ENCODE measurements at regions not wholly inside any gene's neighbourhood (a gene's known extent, or its start where the extent isn't known, plus 50 kb on each side); places are given as distances from the start of the nearest gene placed in this dataset.

DNA sequence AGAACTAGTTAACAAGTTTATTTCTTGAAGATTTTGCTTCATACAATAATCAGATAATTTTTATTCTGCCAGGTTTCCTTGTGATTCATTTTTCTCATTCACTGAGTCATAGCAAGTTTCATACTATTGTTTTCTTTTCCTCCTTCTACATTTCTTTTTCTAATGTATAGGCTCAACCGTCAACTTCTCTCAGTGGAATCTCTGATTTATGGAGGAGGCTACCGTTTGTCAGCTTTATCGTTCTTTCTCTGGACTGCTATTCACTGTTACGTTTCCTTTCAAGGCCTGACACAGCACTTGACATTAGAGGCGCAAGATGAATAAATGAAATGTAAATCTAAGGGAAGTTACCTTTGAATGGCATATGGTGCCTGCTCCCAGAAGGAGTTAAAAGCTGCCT, 284.3 kb upstream of the NR5A2 start:
- no peak for ATAC-seq (ENCODE audit: insufficient read depth, low FRiP score)
- H3K36me3 ChIP-seq (ENCODE audit: control insufficient read depth in 4 of 4, insufficient read depth in 4 of 4, low read length in 4 of 4): no peaks in the 10 kb centered on the region
- H3K9ac ChIP-seq (ENCODE audit: insufficient read depth in 1 of 2, low read length in 2 of 2): no peak overlapping the region
- DNase-seq: no peak
- H3K27ac ChIP-seq (ENCODE audit: low read depth in 1 of 2, low read length in 1 of 2): no peak overlapping the region
- H3K4me3 ChIP-seq: no peak overlapping the region
- H3K4me1 ChIP-seq (ENCODE audit: control insufficient read depth in 5 of 5, insufficient read depth in 5 of 5, low read length in 5 of 5): no peaks in the 10 kb centered on the region
- no peaks in the 10 kb centered on the region for H3K9me3 ChIP-seq (ENCODE audit: control insufficient read depth in 4 of 4, insufficient read depth in 3 of 4, low read length in 3 of 4)
- WGBS, 2 donors: 65 to 77% methylated on average over 5 of the region's 5 CpGs
- TF ChIP-seq, protein P1, sequence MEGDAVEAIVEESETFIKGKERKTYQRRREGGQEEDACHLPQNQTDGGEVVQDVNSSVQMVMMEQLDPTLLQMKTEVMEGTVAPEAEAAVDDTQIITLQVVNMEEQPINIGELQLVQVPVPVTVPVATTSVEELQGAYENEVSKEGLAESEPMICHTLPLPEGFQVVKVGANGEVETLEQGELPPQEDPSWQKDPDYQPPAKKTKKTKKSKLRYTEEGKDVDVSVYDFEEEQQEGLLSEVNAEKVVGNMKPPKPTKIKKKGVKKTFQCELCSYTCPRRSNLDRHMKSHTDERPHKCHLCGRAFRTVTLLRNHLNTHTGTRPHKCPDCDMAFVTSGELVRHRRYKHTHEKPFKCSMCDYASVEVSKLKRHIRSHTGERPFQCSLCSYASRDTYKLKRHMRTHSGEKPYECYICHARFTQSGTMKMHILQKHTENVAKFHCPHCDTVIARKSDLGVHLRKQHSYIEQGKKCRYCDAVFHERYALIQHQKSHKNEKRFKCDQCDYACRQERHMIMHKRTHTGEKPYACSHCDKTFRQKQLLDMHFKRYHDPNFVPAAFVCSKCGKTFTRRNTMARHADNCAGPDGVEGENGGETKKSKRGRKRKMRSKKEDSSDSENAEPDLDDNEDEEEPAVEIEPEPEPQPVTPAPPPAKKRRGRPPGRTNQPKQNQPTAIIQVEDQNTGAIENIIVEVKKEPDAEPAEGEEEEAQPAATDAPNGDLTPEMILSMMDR (IDR thresholded peaks at IDR 0.05; ENCODE audit: control extremely low read depth, extremely low read depth): no peak
- peaks cover 0 to 13% (median 9%) of the 10 kb centered on the region in 3 donors for H3K27me3 ChIP-seq (ENCODE audit: control insufficient read depth in 3 of 3, insufficient read depth in 3 of 3, low read length in 2 of 3)

DNA sequence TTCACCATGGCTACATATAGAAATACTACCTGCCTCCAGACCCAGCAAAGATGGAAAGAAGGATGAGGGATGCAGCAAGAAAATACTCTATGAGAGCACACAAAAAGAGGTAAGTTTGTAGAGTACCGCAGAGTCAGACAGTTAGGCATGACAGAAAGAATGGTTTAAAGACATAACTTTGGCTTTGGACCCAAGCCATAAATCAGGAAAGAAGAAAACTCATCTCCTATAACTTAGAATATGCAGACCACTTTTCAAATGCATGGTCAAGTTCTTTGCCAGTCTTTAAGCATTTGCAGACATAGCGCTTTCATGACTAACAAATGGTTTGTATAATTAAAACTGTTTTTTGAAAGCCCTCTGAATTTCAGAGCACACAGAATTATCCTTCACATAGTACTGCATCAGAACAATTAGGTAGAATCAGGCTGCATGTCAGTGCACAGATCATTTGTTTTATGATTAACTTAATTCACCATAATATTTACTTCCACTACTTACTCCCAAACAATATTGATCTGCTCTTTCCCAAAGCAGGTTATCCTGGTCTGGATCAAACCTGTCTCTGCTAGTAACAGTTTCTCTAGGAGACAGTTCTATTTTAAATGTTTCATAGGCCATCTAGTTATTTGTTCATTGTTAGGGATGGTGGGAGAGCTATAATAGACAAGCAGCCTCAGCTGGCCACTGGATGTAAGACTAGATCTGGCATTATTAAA, 280.7 kb upstream of the NR5A2 start:
- DNase-seq (no peak), ATAC-seq (ENCODE audit: insufficient read depth, low FRiP score) (no peak)
- no peaks in the 10 kb centered on the region for H3K9me3 ChIP-seq (ENCODE audit: control insufficient read depth in 4 of 4, insufficient read depth in 3 of 4, low read length in 3 of 4)
- no peak overlapping the region for H3K4me3 ChIP-seq
- no peak overlapping the region for H3K27ac ChIP-seq (ENCODE audit: low read depth in 1 of 2, low read length in 1 of 2)
- WGBS, 2 donors: 95 to 96% methylated on average over 2 of the region's 2 CpGs
- H3K27me3 ChIP-seq (ENCODE audit: control insufficient read depth in 3 of 3, insufficient read depth in 3 of 3, low read length in 2 of 3): peaks cover 0 to 15% (median 11%) of the 10 kb centered on the region in 3 donors
- H3K4me1 ChIP-seq (ENCODE audit: control insufficient read depth in 5 of 5, insufficient read depth in 5 of 5, low read length in 5 of 5): no peaks in the 10 kb centered on the region
- TF ChIP-seq, protein P1 (IDR thresholded peaks at IDR 0.05; ENCODE audit: control extremely low read depth, extremely low read depth): no peak
- no peaks in the 10 kb centered on the region for H3K36me3 ChIP-seq (ENCODE audit: control insufficient read depth in 4 of 4, insufficient read depth in 4 of 4, low read length in 4 of 4)
- H3K9ac ChIP-seq (ENCODE audit: insufficient read depth in 1 of 2, low read length in 2 of 2): no peak overlapping the region

DNA sequence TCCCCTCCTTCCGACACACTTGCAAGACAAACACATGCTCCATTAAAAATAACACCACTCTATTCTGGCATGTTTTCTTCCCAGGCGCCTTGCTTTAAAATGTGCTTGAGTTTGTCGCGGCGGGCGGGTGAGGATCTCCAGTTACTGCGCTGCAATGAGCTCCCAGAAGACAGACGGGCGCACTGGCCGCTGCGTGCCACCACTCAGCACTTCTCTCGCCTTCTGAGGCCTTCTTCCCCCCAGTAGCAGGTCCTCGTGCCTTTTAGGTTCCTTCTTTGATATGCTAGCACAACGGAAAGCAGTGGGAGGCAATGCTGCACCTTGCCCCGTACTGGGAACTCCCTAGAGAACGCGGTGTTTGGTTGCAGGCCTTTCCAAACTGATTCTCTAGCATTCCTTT, 279.5 kb upstream of the NR5A2 start:
- Histone ChIP-seq H3K4me1 (ENCODE audit: control insufficient read depth in 5 of 5, insufficient read depth in 5 of 5, low read length in 5 of 5) (no peaks in the 10 kb centered on the region), H3K36me3 (ENCODE audit: control insufficient read depth in 4 of 4, insufficient read depth in 4 of 4, low read length in 4 of 4) (no peaks in the 10 kb centered on the region), H3K27me3 (ENCODE audit: control insufficient read depth in 3 of 3, insufficient read depth in 3 of 3, low read length in 2 of 3) (peaks cover 0 to 15% (median 11%) of the 10 kb centered on the region in 3 donors), H3K9ac (ENCODE audit: insufficient read depth in 1 of 2, low read length in 2 of 2) (no peak overlapping the region), H3K9me3 (ENCODE audit: control insufficient read depth in 4 of 4, insufficient read depth in 3 of 4, low read length in 3 of 4) (no peaks in the 10 kb centered on the region), H3K27ac (ENCODE audit: low read depth in 1 of 2, low read length in 1 of 2) (no peak overlapping the region), H3K4me3 (no peak overlapping the region)
- WGBS, 2 donors: 61 to 80% methylated on average over 17 of the region's 17 CpGs
- peak in 2 of 3 donors; percentile 18 to 42 for DNase-seq
- TF ChIP-seq, protein P1 (IDR thresholded peaks at IDR 0.05; ENCODE audit: control extremely low read depth, extremely low read depth): no peak
- no peak for ATAC-seq (ENCODE audit: insufficient read depth, low FRiP score)

DNA sequence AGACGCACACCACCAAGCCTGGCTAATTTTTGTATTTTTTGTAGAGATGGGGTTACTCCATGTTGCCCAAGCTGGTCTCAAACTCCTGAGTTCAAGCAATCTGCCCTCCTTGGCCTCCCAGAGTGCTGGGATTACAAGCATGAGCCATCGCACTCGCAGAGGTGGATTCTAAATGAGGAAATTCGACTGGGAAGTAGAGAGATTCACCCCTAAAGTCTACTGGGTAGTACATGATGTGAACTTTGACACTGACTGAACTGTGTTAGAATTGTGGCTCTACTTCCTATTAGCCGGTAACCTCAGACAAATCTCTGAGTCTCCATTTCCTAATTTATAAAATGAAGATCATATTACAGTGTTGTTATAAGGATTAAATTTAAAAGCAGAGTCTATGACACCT, 276.0 kb upstream of the NR5A2 start:
- ATAC-seq (ENCODE audit: insufficient read depth, low FRiP score): no peak
- no peak overlapping the region for H3K27ac ChIP-seq (ENCODE audit: low read depth in 1 of 2, low read length in 1 of 2)
- no peaks in the 10 kb centered on the region for H3K36me3 ChIP-seq (ENCODE audit: control insufficient read depth in 4 of 4, insufficient read depth in 4 of 4, low read length in 4 of 4)
- H3K9me3 ChIP-seq (ENCODE audit: control insufficient read depth in 4 of 4, insufficient read depth in 3 of 4, low read length in 3 of 4): peaks cover 0 to 2% (median 0%) of the 10 kb centered on the region in 4 donors
- no peak overlapping the region for H3K4me3 ChIP-seq
- 78 to 86% methylated on average over 5 of the region's 5 CpGs for WGBS, 2 donors
- peaks cover 0 to 14% (median 11%) of the 10 kb centered on the region in 3 donors for H3K27me3 ChIP-seq (ENCODE audit: control insufficient read depth in 3 of 3, insufficient read depth in 3 of 3, low read length in 2 of 3)
- H3K9ac ChIP-seq (ENCODE audit: insufficient read depth in 1 of 2, low read length in 2 of 2): no peak overlapping the region
- no peaks in the 10 kb centered on the region for H3K4me1 ChIP-seq (ENCODE audit: control insufficient read depth in 5 of 5, insufficient read depth in 5 of 5, low read length in 5 of 5)
- no peak for DNase-seq
- TF ChIP-seq, protein P1 (IDR thresholded peaks at IDR 0.05; ENCODE audit: control extremely low read depth, extremely low read depth): no peak

Measured in lung (tissue), 11 donors.